GM19035 (cell line): ENCODE measurements at regions not wholly inside any gene's neighbourhood (a gene's known extent, or its start where the extent isn't known, plus 50 kb on each side); places are given as distances from the start of the nearest gene placed in this dataset.
"Not testable (repeated sequence)": the region's sequence is repeated elsewhere in the genome, so short reads cannot be mapped to it uniquely, and the experiment has no call there.

Experiments used
- ATAC-seq: cut with Tn5 transposase; IDR thresholded peaks from one replicate; pipeline ENCODE4 v1.9.1; 2021; ENCODE audit not compliant: unreplicated experiment

DNA sequence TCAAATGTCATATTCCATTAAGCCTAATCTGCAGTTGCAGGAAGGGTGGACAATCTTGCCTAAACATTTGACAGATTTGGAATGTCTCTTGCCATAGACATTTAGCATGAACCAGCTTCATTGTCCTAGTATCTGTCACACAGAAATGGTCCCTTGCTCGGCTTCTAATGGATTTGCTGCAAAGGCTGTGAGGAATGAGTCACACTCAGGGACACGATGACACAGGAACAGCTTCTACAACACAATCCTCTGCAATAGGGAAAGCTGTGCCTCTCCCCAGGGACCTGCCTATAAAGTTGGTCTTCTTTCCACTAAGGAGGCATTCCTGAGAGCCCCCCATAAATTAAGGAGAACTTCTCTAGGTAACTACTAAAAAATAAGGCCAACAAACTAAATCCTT lies 155.1 kb upstream of the L3MBTL4 start:
- no peak for ATAC-seq

DNA sequence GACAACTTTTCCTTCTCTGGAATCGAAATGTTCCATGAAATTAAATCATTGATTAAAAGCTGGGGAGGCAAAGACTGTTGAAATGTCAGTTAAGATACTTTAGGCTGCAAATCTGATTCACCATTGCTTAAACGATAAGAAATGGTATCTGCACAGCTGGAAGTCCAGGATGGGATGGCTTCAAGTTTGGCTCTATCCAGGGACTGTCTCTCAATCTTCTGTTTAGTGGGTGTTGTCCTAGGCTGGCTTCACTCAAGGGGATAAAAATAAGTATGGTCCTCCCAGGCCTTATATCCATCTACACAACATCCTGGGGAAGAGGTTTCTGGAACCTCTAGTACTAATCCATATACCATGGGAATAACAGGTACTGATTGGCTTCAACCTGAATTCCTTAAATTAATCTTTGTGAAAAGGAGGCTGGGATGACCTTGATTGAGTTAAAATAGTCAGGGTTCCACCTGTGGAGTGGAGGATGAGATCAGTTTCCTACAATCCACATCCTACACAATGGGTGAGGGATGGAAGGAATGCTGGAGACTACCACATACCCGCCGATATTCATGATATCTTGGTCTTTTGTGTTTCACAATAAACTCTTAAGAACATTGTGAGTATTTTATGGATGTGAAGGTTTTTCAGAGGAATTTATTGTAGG lies 156.0 kb upstream of the L3MBTL4 start:
- ATAC-seq: no peak

DNA sequence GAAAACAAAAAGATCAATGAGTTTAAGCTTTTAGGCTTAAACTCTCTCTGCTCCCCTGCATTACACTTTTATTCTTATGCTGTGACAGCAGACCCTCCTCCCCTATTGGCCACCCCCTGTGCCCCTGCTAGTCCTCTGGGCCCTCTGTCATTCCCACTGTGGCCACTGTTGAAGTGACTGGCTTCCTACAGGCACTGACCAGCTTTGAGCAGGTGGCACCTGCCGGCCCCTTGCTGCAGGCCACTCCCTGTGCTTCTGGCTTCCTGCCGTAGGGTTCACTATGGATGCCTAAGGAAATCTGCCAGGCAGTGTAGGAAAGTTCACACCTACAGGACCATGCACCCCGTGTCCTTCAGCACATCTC lies 156.5 kb upstream of the L3MBTL4 start:
- no peak for ATAC-seq

DNA sequence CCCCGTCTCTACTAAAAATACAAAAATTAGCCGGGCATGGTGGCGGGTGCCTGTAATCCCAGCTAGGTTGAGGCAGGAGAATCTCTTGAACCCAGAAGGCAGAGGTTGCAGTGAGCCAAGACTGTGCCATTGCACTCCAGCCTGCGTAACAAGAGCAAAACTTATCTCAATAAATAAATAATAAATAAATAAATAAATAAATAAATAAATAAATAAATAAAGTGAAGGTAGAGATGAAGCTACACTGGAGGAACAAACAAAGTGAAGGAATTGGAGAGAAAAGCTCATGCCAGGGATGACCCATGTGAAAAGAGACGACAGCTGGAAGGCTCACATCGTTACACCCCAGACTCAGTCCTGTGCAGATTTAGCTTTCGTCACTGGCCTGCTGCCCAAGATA lies 157.3 kb upstream of the ARHGAP28 start:
- ATAC-seq: not testable (repeated sequence)

DNA sequence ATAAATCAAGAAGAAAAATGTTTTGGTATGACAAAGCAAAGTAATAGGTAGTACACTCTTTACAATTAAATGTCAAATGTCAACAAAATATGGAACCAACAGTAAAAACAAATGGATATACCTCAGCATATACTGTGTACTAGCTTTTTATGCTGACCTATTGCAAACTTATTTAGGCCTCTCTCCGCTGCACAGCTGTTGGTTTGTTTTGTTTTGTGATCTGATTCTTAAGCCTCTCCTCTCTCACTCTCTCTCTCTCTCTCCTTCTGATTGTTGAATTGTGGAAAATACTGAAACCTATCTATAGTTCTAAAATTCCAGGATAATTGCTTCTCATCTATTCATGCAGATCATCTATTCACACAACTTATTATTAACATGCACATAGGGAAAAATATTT lies 154.9 kb upstream of the ARHGAP28 start:
- ATAC-seq: no peak

DNA sequence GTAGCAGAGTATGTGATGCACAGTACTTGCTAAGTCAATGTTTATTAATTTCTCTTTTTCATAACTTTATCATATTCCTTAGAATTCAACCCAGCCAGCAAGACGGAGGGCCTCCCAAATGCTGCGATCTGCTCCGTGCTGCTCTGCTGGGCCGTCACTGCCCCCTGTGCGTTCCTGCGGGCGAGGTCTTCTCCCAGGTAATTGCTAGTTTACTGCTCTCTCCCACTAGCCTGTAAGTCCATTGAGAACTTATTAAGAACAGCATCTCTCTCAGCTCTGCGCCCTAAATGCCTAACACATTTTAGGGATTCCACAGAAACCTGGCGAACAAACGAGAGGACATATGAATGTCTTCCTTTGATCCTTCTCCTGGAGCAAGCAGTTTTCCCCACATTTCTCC lies 153.6 kb upstream of the ARHGAP28 start:
- no peak for ATAC-seq

DNA sequence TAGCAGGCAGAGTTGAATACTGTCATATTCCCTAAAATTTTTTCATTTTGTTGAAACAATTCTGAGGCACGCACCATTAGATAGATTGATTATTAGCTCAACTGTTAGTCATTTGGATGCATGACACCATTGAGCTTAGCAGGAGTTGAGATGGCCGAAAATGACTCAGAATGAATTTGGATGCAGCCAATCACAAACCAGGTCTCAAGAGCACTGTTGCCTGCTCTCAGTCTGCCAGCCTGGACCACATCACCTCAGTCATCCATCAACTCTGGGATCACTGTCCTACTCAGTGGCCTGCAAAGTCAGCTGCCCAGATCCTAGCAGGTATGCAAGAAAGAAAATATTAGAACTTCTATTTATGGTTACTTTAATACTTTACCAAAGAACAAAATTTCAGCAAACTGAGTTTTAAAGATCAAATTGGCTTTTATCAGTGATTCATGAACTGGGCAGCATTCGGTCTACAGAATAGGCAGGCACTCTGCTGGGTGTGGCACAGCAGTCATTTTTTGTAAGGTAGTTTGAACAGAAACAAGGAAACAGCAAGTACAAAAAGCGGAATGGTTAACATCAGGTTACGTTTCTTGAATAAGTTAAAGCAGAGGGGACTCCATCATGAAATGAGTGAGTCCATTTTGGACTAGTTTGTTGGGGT lies 152.7 kb upstream of the ARHGAP28 start:
- no peak for ATAC-seq

DNA sequence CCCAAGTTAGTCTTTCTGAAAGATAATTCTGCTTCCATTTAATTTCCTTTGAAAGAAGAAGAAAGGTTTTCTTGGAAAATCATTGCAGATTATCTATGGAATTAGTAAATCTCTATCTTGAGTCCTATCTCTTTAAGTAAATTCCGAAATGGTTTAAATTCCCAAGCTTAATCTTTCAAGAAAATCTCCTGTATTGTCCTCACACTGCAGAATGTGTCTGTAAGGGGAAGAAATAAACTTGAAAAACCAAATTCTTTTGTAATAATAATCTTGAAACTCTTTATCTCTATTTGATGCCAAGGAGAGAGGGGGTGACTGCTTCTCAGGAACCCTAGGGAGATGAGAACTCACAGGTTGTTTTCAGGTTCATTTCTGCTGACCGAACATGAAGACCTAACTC lies 150.8 kb upstream of the ARHGAP28 start:
- no peak for ATAC-seq

DNA sequence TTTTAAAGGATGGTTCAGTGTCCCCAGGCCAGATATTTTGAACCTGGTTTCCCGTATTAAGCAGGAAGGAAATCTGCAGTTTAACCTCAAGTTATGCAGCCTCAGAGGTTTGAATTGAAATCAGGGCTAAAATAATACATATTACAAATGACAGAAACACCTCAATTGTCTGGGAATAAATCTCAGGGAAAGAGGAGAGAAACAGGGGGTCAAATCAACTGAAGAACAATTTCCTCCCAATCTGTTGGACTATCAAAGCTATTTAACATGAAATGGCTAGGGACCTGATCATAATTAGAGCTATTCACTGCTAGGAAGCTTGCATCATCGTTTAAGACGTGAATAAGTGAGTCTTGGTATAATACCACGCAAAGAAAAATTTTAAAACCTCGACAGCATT lies 150.0 kb upstream of the ARHGAP28 start:
- no peak for ATAC-seq

DNA sequence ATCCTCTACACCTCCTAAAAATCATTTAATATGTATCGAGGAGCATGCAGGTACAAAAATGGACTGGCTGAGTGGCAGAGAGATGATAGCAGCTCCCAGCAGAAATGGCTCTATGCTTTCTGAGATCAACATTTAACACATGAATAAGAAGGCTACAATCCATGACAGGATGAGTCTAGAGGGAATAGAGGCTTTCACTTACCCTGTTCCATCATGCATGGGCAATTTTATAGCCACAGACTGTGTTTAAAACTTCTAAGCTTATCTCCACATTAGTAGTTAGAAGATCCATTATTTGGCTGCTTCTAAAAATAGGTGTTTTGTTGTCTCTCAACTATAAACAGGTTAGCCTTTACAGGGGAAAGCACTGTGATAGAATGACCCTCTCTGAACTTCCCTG lies 149.1 kb upstream of the ARHGAP28 start:
- no peak for ATAC-seq

DNA sequence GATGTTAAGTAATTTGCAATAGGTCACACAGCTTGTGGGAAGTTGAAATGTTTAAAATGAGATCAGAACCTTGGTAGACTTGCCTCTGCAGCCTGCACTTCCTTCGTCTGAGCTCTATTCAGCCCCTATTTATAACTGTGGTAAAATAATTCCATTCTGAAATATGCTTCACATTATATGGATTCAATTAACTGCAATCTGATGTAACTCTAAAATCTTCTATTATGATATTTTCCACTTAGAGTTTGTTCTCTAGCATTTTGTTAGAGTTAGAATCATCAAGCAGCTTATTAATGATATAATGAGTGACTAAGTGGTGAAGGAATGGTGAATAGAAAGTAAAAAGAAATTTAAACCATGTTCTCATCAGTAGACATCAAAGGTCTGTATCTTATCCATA lies 139.6 kb upstream of the ARHGAP28 start:
- no peak for ATAC-seq

DNA sequence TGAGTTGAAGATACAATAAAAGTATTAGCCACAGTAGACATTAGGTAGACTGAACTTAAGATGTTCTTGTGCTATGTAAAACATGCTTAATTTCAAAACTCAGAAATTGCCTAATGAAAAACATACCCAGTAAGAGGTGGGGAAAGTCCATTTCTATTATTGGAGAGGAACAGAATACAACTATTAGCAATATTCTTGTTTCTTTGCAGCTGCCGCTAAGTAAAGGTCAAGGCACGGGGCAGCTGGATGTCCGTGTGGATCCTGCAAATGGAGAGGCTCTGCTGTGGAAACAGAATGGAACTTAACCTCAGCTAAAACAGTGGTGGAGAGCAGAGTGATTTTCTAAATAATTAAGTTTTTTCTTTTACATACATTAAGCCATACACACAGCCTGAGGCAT lies 139.2 kb upstream of the ARHGAP28 start:
- ATAC-seq: no peak

DNA sequence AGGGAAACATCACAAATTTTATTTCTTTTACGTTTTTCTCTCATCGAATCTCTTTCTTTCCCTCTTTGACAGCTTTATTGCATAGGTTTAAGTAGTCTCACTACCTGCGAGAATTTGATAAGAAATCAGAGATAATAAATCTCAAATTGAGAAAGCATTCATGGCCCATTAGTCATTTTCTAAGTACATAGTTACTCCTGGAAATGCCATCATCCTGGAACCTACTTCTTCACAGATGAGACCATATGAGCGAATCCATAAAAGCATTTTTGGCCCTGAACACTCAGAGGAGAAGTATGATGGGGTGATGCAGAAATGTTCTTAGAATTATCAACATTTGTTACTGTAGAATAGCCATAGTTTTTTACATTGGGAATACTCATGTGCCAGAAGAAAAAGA lies 138.0 kb upstream of the ARHGAP28 start:
- ATAC-seq: no peak

DNA sequence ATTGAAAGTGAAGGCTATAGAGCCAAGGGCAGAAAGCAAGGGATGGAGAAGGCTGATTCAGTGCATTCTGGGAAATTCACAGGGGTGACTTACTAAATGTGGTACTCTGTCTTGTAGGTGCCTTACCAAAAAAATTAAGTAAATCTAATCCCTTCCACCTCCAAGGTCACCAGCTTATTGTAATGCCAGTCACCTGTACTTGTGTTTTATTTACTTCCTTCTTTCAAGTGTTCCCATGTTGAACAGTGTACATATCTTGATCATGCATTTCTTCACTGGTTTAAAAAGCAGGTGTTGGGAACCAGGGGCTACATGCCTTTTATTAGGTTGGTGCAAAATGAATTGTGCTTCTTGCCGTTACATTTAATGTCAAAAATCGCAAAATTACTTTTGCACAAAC lies 137.0 kb upstream of the ARHGAP28 start:
- no peak for ATAC-seq

DNA sequence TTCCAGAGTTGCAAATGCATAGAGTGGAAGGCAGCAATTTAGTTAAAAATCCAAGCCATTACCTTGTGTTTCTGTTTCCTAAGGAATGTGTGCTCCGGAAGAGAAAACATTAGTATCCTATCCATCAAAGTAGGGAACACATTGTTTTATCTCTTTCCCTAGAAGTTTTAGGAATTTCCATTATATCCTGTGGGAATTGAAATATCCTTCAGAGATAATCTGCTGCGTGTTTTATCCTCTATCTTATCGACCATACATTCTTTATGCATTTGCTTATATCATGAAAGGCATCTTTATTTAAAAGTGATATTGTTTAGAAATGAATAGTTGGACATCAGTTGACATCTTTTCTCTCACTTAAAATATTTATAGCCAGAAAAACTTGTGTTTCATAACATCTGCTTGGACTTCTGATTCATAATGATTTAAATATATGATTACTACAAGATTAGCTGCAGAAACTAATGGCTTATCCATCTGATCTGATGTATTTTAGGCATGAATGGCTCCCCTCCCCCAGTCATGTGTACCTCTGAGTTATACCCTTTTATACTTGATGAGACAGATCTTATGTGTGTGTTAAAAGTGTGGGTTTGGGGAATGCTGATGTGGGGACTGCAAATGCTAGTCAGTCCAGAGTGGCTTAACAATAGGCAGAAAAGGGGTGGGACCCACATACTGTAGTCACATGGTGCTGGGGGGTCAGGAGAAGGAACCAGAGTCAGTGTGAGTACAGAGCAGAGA lies 136.2 kb upstream of the ARHGAP28 start:
- ATAC-seq: no peak

DNA sequence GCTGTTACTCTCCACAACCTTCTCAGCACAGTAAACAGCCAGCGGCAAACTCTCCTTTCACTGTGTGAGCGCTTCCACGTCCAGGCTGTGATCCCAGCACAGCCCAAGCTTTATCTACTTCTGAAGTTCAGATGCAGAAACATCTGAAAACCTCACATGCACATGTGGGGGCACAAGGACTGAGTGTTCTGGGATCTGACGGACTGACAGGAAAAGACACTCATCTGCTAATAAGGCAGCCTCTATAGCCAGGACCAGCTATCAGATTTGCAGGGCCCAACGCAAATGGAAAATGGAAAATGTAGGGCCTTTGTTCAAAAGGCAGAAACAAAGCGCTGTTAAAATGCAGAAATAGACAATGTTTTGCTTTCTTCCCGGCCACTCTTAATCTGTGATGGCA lies 133.8 kb upstream of the ARHGAP28 start:
- no peak for ATAC-seq

DNA sequence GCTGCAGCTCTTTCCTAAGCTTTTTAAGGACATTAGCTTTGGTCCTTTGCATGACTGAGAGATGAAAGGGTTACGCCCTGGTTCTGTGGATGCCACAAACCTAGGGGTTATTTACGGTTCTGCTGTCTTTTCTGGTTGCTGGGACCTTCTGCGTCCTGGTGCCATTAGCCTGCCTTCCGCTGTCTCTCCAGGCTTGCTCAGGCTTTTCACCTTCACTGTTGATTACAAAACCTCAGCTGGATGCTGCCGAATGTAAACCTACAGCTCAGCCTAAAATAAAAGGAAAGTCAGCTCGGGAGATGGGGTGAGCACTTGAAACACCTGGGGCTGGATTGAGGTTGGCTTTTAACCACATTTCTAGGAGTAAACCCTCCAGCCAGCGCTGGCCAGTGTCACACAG lies 130.9 kb upstream of the ARHGAP28 start:
- no peak for ATAC-seq

DNA sequence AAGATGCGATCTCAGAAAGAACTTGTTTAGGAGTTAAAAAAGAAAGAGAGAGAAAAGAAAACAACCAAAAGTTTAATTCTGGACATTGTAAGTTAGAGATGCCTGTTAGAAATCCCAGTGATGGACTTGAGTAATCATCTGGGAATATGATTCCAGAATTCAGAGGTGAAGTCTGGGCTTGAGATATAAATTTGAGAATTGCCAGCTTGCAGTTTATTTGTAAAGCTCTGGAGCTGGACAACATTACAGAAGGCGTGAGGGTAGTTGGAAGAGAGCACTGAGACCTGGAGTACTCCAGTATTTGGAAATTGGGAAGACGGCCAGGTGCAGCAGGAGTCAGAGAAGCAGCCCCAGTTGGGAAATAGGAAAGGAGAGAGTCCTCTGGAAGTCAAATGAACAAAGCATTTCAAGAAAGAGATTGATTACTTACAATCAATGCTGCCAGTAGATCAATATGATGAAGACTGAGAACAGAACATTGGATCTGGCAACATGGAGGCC lies 128.8 kb upstream of the ARHGAP28 start:
- no peak for ATAC-seq

DNA sequence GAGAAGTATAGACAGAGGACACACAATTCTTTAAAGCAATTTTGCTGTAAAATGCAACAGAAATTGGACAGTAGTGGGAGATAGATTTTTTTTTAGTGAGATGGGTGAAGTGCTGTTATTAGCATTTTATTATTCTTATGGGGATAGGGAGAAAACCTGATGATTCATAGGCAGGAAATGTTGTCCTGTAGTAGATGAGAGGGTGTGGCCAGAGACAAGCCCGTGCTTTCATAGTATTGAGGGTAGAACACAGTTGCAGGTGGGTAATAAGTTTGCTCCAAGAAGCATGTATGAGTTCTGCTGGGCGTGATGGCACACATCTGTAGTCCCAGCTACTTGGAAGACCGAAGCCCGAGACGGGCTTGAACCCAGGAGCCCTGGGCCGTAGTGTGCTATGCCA lies 128.3 kb upstream of the ARHGAP28 start:
- no peak for ATAC-seq

DNA sequence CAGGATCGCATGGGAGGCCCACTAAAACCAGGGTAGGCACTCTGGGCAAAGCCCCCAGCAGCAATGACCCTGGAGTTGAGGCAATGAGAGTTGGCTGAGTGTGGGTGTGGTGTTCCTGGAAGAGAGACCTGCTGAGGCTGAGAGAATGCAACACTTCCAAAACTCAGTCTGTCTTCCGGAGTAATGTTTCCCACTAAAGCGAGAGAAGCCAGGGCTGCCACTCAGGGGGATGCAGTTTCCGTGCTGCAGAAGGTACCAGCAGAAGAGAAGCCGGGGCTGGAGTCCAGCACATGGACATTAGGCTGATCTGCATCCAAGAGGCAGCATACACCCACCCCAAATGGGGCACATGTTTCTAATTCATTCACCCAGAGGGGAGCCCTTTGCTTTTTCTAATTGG lies 127.2 kb upstream of the ARHGAP28 start:
- no peak for ATAC-seq

DNA sequence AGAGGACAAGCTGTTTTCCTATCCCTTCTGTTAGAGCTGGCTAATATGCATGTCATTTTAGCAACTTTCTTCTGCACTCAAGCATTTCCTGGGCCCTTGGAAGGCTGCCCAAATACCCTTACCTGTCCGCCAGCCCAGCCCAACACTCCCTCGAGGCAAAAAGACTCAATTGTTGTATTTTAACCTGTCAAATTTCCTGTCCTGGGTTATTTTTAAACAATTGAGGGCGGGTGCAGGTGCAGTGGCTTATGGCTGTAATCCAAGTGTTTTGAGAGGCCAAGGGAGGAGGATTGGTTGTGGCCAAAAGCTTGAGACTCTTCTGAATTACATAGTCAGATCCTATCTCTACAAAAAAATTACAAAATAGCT lies 125.0 kb upstream of the ARHGAP28 start:
- no peak for ATAC-seq

DNA sequence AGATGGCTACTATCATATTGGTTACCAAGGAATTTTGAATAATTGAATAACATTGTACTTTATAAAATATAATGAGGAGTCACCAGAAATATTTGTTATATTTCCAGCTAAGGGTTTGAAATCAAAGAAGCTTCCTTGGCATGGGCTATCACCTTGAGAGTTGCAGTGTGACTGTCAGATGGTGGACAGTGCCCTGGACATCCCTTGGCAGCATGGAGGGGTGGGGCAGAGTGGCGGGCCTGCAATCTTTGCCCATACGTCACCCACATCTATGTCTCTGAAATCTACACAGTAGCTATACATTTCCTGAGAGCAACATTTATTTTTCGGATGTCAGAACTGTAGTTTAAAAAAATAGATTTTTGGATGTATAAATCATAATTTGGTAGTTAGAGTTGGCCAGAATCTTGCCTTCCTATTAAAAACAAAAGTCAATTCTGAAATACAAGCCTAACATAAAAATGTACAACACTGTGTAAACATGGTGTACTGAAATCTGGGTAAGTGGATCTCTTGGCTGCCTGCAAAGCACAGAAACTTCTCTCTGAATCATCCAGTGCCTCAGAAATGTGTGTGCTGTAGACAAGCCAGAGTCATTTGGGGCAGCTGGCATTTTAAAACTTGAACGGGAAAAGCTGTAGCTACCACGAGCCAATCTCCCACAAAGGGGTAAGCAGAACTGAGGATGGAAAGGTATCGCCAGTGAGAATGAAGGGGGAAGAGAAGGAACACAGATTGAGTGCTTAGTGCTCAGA lies 124.2 kb upstream of the ARHGAP28 start:
- no peak for ATAC-seq
